Nephron (organoid): ENCODE measurements at regions not wholly inside any gene's neighbourhood (a gene's known extent, or its start where the extent isn't known, plus 50 kb on each side); places are given as distances from the start of the nearest gene placed in this dataset.

ENCODE experiments used
- H3K27ac Mint-ChIP-seq, 3 experiments: 2 replicates each; pipeline ENCODE4 v1.8.0; 2020; ENCODE audit warnings: mixed read lengths in 3 of 3, mild to moderate bottlenecking in 2 of 3, moderate library complexity in 1 of 3
- H3K27me3 Mint-ChIP-seq: 2 replicates; pipeline ENCODE4 v1.8.0; 2021; ENCODE audit warnings: low read depth, mild to moderate bottlenecking, moderate library complexity, mixed read lengths
- H3K36me3 Mint-ChIP-seq: 2 replicates; pipeline ENCODE4 v1.8.0; 2020; ENCODE audit warnings: low read depth, mixed read lengths
- H3K4me1 Mint-ChIP-seq: 2 replicates; pipeline ENCODE4 v1.8.0; 2020; ENCODE audit warnings: mixed read lengths
- H3K4me3 Mint-ChIP-seq, 3 experiments: 2 replicates each; pipeline ENCODE4 v1.8.0; 2020; ENCODE audit warnings: mild to moderate bottlenecking in 3 of 3, mixed read lengths in 3 of 3, moderate library complexity in 2 of 3
- H3K9me3 Mint-ChIP-seq: 2 replicates; pipeline ENCODE4 v1.8.0; 2020; ENCODE audit warnings: mixed read lengths
- TF ChIP-seq, protein P1 (sequence below), 3 experiments: fragments of 200-600 bp; sonication (generic); IDR thresholded peaks; one replicate each; pipeline ENCODE4 v1.5.0; 2021; ENCODE audit warnings: antibody characterized with exemption in 3 of 3; ENCODE audit not compliant: unreplicated experiment in 3 of 3

DNA sequence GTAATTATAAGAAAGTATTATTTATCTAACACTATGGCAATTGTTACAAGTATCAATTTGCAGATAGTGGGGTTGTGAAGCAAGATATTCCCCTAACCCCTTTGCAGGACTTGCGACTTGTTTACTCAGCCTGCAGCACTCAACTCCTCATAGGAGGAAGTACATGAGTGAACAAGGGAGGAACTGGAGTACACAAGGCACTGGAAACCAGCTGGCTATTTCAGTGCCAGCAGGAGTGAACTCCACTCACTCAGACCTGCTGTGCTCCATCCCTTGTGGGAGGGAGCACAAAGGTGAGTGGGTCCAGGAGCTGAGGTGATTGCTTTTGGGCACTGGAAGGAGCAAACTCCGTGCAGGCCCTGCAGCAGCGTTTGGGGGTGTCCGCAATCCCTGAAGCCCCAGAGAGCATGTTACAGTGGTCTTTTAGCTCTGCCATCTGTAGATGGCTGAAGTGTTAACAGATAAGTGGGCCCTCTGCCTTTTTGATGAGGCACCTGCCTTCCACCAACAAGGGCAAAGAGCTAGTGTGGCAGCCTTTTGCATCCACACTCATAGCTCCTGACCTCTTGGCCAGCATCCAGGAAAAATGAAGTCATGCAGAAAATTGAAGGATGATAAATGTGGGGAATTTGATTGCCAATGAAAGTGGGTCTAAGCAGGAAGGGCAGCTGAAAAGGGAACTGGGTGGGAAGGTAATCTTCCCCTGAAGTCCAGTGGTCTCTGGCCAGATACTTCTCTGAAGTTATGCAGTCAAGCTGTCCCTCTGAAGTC, 802.2 kb upstream of the MIR17HG start:
- Mint-ChIP-seq H3K9me3 (peaks cover 28% of the 10 kb centered on the region), H3K27me3 (no peaks in the 10 kb centered on the region), H3K36me3 (peaks cover 6% of the 10 kb centered on the region)

DNA sequence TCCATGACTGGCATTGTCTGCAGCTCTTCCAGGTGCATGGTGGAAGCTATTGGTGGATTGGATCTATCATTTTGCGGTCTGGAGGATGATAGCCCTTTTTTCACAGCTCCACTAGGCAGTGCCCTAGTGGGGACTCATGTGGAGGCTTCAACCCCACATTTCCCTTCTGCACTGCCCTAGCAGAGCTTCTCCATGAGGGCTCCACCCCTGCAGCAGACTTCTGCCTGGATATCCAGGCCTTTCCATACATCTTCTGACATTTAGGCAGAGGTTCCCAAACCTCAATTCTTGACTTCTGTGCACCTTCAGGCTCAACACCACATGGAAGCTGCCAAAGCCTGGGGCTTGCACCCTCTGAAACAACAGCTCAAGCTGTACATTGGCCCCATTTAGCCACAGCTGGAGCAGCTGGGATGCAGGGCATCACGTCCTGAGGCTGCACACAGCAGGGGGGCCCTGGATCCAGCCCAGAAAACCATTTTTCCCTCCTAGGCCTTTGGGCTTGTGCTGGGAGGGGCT, 800.2 kb upstream of the MIR17HG start:
- no peaks in the 10 kb centered on the region for H3K4me1 Mint-ChIP-seq
- H3K36me3 Mint-ChIP-seq: peaks cover 6% of the 10 kb centered on the region
- no peak overlapping the region for H3K4me3 Mint-ChIP-seq
- TF ChIP-seq, protein P1, sequence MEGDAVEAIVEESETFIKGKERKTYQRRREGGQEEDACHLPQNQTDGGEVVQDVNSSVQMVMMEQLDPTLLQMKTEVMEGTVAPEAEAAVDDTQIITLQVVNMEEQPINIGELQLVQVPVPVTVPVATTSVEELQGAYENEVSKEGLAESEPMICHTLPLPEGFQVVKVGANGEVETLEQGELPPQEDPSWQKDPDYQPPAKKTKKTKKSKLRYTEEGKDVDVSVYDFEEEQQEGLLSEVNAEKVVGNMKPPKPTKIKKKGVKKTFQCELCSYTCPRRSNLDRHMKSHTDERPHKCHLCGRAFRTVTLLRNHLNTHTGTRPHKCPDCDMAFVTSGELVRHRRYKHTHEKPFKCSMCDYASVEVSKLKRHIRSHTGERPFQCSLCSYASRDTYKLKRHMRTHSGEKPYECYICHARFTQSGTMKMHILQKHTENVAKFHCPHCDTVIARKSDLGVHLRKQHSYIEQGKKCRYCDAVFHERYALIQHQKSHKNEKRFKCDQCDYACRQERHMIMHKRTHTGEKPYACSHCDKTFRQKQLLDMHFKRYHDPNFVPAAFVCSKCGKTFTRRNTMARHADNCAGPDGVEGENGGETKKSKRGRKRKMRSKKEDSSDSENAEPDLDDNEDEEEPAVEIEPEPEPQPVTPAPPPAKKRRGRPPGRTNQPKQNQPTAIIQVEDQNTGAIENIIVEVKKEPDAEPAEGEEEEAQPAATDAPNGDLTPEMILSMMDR (IDR thresholded peaks at IDR 0.05; ENCODE audit: unreplicated experiment in 3 of 3): no peak
- H3K27me3 Mint-ChIP-seq: no peaks in the 10 kb centered on the region
- H3K27ac Mint-ChIP-seq: no peak overlapping the region
- peaks cover 25% of the 10 kb centered on the region for H3K9me3 Mint-ChIP-seq

More for the DNA sequence above, 802.2 kb upstream of the MIR17HG start:
- Mint-ChIP-seq H3K27ac (no peak overlapping the region), H3K4me1 (no peaks in the 10 kb centered on the region), H3K4me3 (no peak overlapping the region)
- TF ChIP-seq, protein P1 (IDR thresholded peaks at IDR 0.05; ENCODE audit: unreplicated experiment in 3 of 3): no peak

DNA sequence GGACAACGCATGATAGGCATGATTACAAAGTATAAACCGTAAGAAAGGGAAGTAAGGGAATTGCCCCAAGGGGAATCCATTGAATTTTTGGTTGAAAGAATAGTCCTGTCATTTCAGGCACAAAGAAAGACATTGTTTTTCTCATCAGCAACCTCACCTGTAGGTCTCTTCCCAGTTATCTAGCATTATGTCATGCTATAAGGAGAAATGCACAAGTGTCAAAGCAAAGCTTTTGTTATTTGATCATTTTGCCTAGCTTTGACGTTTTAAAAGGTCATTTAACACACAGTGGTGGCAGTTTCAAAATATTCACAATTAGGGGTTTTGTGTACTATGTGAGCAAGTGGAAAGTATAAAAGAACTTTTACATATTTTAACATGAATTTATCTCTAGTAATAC, 796.2 kb upstream of the MIR17HG start:
- TF ChIP-seq, protein P1 (IDR thresholded peaks at IDR 0.05; ENCODE audit: unreplicated experiment in 3 of 3): no peak
- no peak overlapping the region for H3K4me3 Mint-ChIP-seq
- H3K9me3 Mint-ChIP-seq: peaks cover 19% of the 10 kb centered on the region
- peaks cover 4% of the 10 kb centered on the region for H3K4me1 Mint-ChIP-seq
- H3K27me3 Mint-ChIP-seq: no peaks in the 10 kb centered on the region
- H3K36me3 Mint-ChIP-seq: peaks cover 6% of the 10 kb centered on the region
- H3K27ac Mint-ChIP-seq: no peak overlapping the region

DNA sequence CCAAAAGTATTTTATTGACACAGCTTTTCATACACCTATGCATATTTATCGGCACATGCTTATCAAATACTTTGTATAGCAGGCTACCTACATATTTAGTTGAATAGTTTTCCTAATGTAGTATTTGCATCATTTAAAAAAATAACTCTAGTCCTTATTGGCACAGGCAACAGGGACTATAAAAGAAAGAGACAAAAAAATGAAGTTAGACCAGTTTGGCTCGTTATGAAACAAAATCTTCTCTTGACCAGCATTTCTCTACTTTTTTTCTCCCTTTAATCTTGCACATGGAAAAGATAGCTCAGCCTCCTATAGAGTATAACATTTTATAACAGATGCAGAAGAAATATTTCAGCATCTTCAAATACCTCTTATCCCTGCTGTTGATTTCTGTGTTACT, 794.8 kb upstream of the MIR17HG start:
- TF ChIP-seq, protein P1 (IDR thresholded peaks at IDR 0.05; ENCODE audit: unreplicated experiment in 3 of 3): no peak
- peaks cover 4% of the 10 kb centered on the region for H3K4me1 Mint-ChIP-seq
- peaks cover 6% of the 10 kb centered on the region for H3K36me3 Mint-ChIP-seq
- no peak overlapping the region for H3K27ac Mint-ChIP-seq
- H3K27me3 Mint-ChIP-seq: no peaks in the 10 kb centered on the region
- no peak overlapping the region for H3K4me3 Mint-ChIP-seq
- H3K9me3 Mint-ChIP-seq: peaks cover 9% of the 10 kb centered on the region

DNA sequence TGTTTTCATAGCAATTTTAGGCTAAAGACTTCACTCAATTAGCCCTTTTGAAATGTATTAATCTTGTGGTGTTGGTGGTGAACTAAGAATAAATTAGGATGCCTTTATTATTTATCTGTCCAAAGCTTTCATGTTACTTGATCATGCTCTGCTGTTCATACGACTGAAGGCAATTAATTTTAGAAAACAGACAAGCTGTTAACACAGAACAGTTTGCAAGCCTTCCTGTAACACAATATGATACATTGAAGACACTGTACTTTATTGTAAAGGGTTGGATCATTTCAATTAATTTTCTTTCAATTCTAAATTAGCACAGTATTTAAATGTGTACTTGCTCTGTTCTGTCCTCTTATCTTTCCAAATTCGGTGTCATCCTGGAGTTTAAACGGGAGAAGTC, 794.3 kb upstream of the MIR17HG start:
- Mint-ChIP-seq H3K27me3 (no peaks in the 10 kb centered on the region), H3K36me3 (peaks cover 2% of the 10 kb centered on the region), H3K4me3 (no peak overlapping the region), H3K4me1 (peaks cover 4% of the 10 kb centered on the region), H3K9me3 (peaks cover 5% of the 10 kb centered on the region), H3K27ac (no peak overlapping the region)
- TF ChIP-seq, protein P1 (IDR thresholded peaks at IDR 0.05; ENCODE audit: unreplicated experiment in 3 of 3): no peak

DNA sequence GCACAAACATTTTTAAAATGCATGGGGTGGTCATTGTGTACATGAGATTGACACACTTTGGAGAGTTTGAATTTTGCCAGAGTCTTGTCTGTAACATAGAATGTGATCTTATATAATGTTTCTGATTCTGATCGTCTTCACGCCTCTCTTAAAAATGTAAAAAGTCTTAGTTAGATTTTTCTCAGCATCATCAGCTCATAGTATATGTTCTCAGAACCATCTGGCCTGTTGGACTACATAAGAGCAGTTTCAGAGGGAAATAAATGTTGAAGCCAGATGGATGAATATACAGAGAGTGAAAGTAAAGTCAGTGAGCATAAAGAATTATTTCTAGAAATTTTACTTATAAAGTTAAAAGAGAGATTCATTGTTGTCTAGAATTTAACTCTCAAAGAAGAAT, 789.9 kb upstream of the MIR17HG start:
- TF ChIP-seq, protein P1 (IDR thresholded peaks at IDR 0.05; ENCODE audit: unreplicated experiment in 3 of 3): no peak
- H3K27ac Mint-ChIP-seq: no peak overlapping the region
- no peaks in the 10 kb centered on the region for H3K27me3 Mint-ChIP-seq
- peaks cover 4% of the 10 kb centered on the region for H3K4me1 Mint-ChIP-seq
- H3K36me3 Mint-ChIP-seq: no peaks in the 10 kb centered on the region
- H3K9me3 Mint-ChIP-seq: no peaks in the 10 kb centered on the region
- no peak overlapping the region for H3K4me3 Mint-ChIP-seq
